Gastrocnemius medialis (tissue), 4 donors: ENCODE measurements at regions not wholly inside any gene's neighbourhood (a gene's known extent, or its start where the extent isn't known, plus 50 kb on each side); places are given as distances from the start of the nearest gene placed in this dataset.

ENCODE experiments used
- ATAC-seq, 2 donors: fragments of 150-250 bp; one replicate each; pipeline ENCODE4 v1.9.1; 2016
- DNase-seq, 2 donors: peaks; one replicate each; pipeline ENCODE4 v3.0.0-alpha.2; 2019
- H3K27ac ChIP-seq, 4 donors: fragments of 200-600 bp; sonication (generic); 1 replicate in 1 of 4; 2 replicates in 3 of 4; pipeline ENCODE4 v1.5.1; 2016 to 2018; ENCODE audit warnings: mild to moderate bottlenecking in 2 of 4, moderate library complexity in 1 of 4
- H3K27me3 ChIP-seq, 3 donors: fragments of 200-600 bp; sonication (generic) in 2 of 3; 1 replicate in 1 of 3; 2 replicates in 2 of 3; pipeline versions ENCODE4 v1.5.1 to v1.6.0; 2016 to 2019; ENCODE audit warnings: mild to moderate bottlenecking in 1 of 3, moderate library complexity in 1 of 3
- H3K36me3 ChIP-seq, 2 donors: fragments of 200-600 bp; sonication (generic) in 1 of 2; one replicate each; pipeline ENCODE4 v1.5.1; 2017 to 2018
- H3K4me1 ChIP-seq, 2 donors: fragments of 200-600 bp; sonication (generic) in 1 of 2; one replicate each; pipeline ENCODE4 v1.5.1; 2016 to 2017; ENCODE audit warnings: mild to moderate bottlenecking in 2 of 2
- H3K4me3 ChIP-seq, 4 donors: fragments of 200-600 bp; sonication (generic) in 3 of 4; 1 replicate in 1 of 4; 2 replicates in 3 of 4; pipeline ENCODE4 v1.5.1; 2016 to 2019; ENCODE audit warnings: mild to moderate bottlenecking in 2 of 4
- H3K9me3 ChIP-seq, 3 donors: fragments of 200-600 bp; sonication (generic) in 2 of 3; 1 replicate in 1 of 3; 2 replicates in 2 of 3; pipeline ENCODE4 v1.5.1; 2016 to 2019
- POLR2A ChIP-seq, 2 donors: fragments of 450-650 bp; IDR thresholded peaks; one replicate each; pipeline ENCODE4 v1.6.1; 2017; ENCODE audit warnings: antibody characterized with exemption in 2 of 2, mild to moderate bottlenecking in 2 of 2, moderate library complexity in 2 of 2
- in situ Hi-C, 4 donors: fragments of 200-750 bp; cut with MboI; loops; one replicate each; pipeline versions ENCODE4 v1.15.0 to v1.8.0; 2017; ENCODE audit warnings: low sequenced_read_pairs in 4 of 4
- intact Hi-C: fragments of 100-400 bp; cut with DNase I; formaldehyde crosslinking; loops from one replicate; pipeline ENCODE4 v1.15.1; 2023; ENCODE audit warnings: low total_unique reads
- TF ChIP-seq, protein P1 (sequence below), 5 experiments: fragments of 450-650 bp in 3 of 5; fragments of 200-600 bp in 2 of 5; sonication (generic) in 2 of 5; IDR thresholded peaks in 4 of 5; conservative IDR thresholded peaks in 1 of 5; 1 replicate in 4 of 5; 2 replicates in 1 of 5; pipeline ENCODE4 v1.5.1; 2016 to 2019; ENCODE audit warnings: antibody characterized with exemption in 5 of 5, mild to moderate bottlenecking in 3 of 5, moderate library complexity in 3 of 5

- Histone ChIP-seq H3K36me3 (no peaks in the 10 kb centered on the region), H3K9me3 (no peaks in the 10 kb centered on the region), H3K4me1 (peaks cover 15 to 17% of the 10 kb centered on the region in 2 donors), H3K27ac (no peak overlapping the region), H3K4me3 (no peak overlapping the region), H3K27me3 (no peaks in the 10 kb centered on the region)
- in situ Hi-C loops (loop anchor here in 1 of 4 donors (10.0 to 25.0 kb wide), 2 partner anchors 117 to 255 kb away; no protein-coding TSS in a partner anchor), intact Hi-C loops (no loop called here)
- ATAC-seq (no peak), DNase-seq (no peak)
- TF ChIP-seq, protein P1, sequence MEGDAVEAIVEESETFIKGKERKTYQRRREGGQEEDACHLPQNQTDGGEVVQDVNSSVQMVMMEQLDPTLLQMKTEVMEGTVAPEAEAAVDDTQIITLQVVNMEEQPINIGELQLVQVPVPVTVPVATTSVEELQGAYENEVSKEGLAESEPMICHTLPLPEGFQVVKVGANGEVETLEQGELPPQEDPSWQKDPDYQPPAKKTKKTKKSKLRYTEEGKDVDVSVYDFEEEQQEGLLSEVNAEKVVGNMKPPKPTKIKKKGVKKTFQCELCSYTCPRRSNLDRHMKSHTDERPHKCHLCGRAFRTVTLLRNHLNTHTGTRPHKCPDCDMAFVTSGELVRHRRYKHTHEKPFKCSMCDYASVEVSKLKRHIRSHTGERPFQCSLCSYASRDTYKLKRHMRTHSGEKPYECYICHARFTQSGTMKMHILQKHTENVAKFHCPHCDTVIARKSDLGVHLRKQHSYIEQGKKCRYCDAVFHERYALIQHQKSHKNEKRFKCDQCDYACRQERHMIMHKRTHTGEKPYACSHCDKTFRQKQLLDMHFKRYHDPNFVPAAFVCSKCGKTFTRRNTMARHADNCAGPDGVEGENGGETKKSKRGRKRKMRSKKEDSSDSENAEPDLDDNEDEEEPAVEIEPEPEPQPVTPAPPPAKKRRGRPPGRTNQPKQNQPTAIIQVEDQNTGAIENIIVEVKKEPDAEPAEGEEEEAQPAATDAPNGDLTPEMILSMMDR (IDR thresholded peaks at IDR 0.05 in 4 of 5, conservative IDR thresholded peaks at IDR 0.05 in 1 of 5) = no peak
- no peak for TF ChIP-seq POLR2A (IDR thresholded peaks at IDR 0.05)
These were observed 53.3 kb upstream of the NFASC start for GRCh38 chr1:204817341-204817740.

DNA sequence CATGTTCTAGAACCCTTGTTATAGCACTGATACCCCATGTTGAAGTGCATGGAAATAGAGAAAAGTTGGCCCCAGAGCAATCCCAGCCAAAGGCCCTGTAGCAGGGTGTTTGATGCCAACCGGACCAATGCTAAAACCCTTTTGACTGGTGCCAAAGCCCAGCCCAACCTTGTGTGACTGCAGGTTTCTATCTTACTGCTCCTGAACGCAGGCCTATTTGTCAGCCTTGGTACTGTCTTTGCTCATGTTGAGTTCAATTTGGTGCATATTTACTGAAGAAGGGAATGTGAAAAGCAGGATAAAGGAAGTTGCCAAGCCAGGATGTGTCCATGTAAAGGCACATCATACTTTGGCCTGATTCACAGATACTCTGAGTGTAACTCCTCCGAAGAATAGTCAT lies 51.7 kb upstream of the NFASC start:
- in situ Hi-C loops (loop anchor here in 1 of 4 donors (10.0 to 25.0 kb wide), 2 partner anchors 116 to 257 kb away; no protein-coding TSS in a partner anchor), intact Hi-C loops (no loop called here)
- ATAC-seq (no peak), DNase-seq (no peak)
- Histone ChIP-seq H3K27ac (no peak overlapping the region), H3K4me3 (no peak overlapping the region), H3K36me3 (no peaks in the 10 kb centered on the region), H3K9me3 (no peaks in the 10 kb centered on the region), H3K4me1 (peaks cover 7 to 10% of the 10 kb centered on the region in 2 donors), H3K27me3 (no peaks in the 10 kb centered on the region)
- TF ChIP-seq POLR2A (IDR thresholded peaks at IDR 0.05) = no peak
- TF ChIP-seq, protein P1 (IDR thresholded peaks at IDR 0.05 in 4 of 5, conservative IDR thresholded peaks at IDR 0.05 in 1 of 5) = no peak

- Histone ChIP-seq H3K27me3 (no peaks in the 10 kb centered on the region), H3K4me1 (peaks cover 2 to 5% of the 10 kb centered on the region in 2 donors), H3K4me3 (no peak overlapping the region), H3K9me3 (no peaks in the 10 kb centered on the region), H3K36me3 (no peaks in the 10 kb centered on the region), H3K27ac (no peak overlapping the region)
- in situ Hi-C loops = loop anchor here in 1 of 4 donors (10.0 to 25.0 kb wide), 2 partner anchors 115 to 257 kb away; no protein-coding TSS in a partner anchor
- DNase-seq (no peak), ATAC-seq (no peak)
- intact Hi-C loops = no loop called here
- TF ChIP-seq, protein P1 (IDR thresholded peaks at IDR 0.05 in 4 of 5, conservative IDR thresholded peaks at IDR 0.05 in 1 of 5) = no peak
These were observed 51.2 kb upstream of the NFASC start for GRCh38 chr1:204819495-204819894.
